HUES6 (cell line): ENCODE measurements at regions not wholly inside any gene's neighbourhood (a gene's known extent, or its start where the extent isn't known, plus 50 kb on each side); places are given as distances from the start of the nearest gene placed in this dataset.
"Not testable (repeated sequence)": the region's sequence is repeated elsewhere in the genome, so short reads cannot be mapped to it uniquely, and the experiment has no call there.

Source experiments
- H3K27ac ChIP-seq: 2 replicates; pipeline ENCODE4 v1.7.0; 2013; ENCODE audit warnings: low read depth, mild to moderate bottlenecking, low read length, inconsistent platforms
- H3K27me3 ChIP-seq: 2 replicates; pipeline ENCODE4 v1.6.1; 2013; ENCODE audit warnings: low read length; ENCODE audit not compliant: control insufficient read depth, insufficient read depth
- H3K36me3 ChIP-seq: 2 replicates; pipeline ENCODE4 v1.6.1; 2013; ENCODE audit warnings: low read length; ENCODE audit not compliant: control insufficient read depth, insufficient read depth
- H3K4me1 ChIP-seq: 2 replicates; pipeline ENCODE4 v1.6.1; 2013; ENCODE audit warnings: low read length; ENCODE audit not compliant: control insufficient read depth, insufficient read depth
- H3K4me3 ChIP-seq: 2 replicates; pipeline ENCODE4 v1.5.1; 2013; ENCODE audit warnings: low read depth, low read length
- H3K9ac ChIP-seq: one replicate; pipeline ENCODE4 v1.6.1; 2013; ENCODE audit warnings: mild to moderate bottlenecking, low read length
- H3K9me3 ChIP-seq: 2 replicates; pipeline ENCODE4 v1.6.1; 2013; ENCODE audit warnings: low read depth, low read length; ENCODE audit not compliant: control insufficient read depth, insufficient read depth

DNA sequence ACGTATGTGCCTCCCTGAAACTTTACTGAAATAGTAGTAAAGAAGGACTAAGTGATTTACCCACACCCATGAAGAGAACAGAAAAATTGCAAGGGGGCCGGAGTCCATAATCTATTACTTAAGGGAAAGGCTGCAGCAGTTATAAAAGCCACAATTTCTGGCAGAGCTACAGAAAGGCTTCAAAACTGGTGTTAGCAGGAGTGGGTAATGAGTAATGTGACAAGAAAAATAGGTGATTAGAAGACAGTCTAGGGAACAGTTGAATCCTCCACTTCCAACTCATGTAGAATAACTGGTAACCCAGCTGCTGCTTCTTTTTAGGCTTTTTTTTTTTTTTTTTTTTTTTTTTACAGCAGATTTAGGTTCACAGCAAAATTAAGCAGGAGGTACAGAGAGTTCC lies 413.3 kb downstream of the SFMBT2 start:
- Histone ChIP-seq H3K9me3 (0 out of 2 replicates have a peak, but pooled peaks cover 2% of the 10 kb centered on the region), H3K36me3 (no peaks in the 10 kb centered on the region), H3K9ac (no peak overlapping the region), H3K4me3 (no peak overlapping the region), H3K27me3 (no peaks in the 10 kb centered on the region), H3K27ac (no peak overlapping the region), H3K4me1 (no peaks in the 10 kb centered on the region)

DNA sequence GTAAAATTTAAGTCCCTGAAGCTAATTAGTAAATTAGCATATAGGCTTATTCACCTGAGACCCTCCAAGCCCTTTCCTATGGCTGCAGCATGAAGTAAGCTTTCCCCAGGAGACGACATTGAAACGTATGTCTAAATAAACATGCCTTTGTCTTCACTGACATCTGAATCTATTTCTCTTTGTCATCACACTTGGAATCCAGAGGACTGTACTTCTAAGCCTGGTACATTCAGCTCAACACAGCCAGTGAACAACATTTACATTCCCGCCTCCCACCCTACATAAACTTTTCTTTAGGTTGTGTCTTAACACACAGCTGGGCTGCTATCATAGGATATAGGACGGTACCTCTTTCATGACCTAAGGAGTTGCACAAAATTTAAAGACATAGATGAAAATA lies 414.4 kb downstream of the SFMBT2 start:
- Histone ChIP-seq H3K9ac (no peak overlapping the region), H3K36me3 (no peaks in the 10 kb centered on the region), H3K9me3 (0 out of 2 replicates have a peak, but pooled peaks cover 2% of the 10 kb centered on the region)

GRCh38 chr10:6995831-6996230 lies 415.0 kb downstream of the SFMBT2 start:
- no peak overlapping the region for H3K27ac ChIP-seq
- H3K4me3 ChIP-seq = no peak overlapping the region
- 0 out of 2 replicates have a peak, but pooled peaks cover 2% of the 10 kb centered on the region for H3K9me3 ChIP-seq
- no peaks in the 10 kb centered on the region for H3K4me1 ChIP-seq
- H3K36me3 ChIP-seq = no peaks in the 10 kb centered on the region
- no peak overlapping the region for H3K9ac ChIP-seq
- no peaks in the 10 kb centered on the region for H3K27me3 ChIP-seq

More for the DNA sequence above, 414.4 kb downstream of the SFMBT2 start:
- Histone ChIP-seq H3K4me1 (no peaks in the 10 kb centered on the region), H3K27me3 (no peaks in the 10 kb centered on the region), H3K4me3 (no peak overlapping the region), H3K27ac (no peak overlapping the region)

GRCh38 chr10:6995341-6995740 lies 415.3 kb upstream of the PRKCQ start:
- H3K4me1 ChIP-seq = no peaks in the 10 kb centered on the region
- no peak overlapping the region for H3K4me3 ChIP-seq
- no peak overlapping the region for H3K27ac ChIP-seq
- no peaks in the 10 kb centered on the region for H3K27me3 ChIP-seq
- 0 out of 2 replicates have a peak, but pooled peaks cover 2% of the 10 kb centered on the region for H3K9me3 ChIP-seq
- H3K9ac ChIP-seq = no peak overlapping the region
- no peaks in the 10 kb centered on the region for H3K36me3 ChIP-seq

DNA sequence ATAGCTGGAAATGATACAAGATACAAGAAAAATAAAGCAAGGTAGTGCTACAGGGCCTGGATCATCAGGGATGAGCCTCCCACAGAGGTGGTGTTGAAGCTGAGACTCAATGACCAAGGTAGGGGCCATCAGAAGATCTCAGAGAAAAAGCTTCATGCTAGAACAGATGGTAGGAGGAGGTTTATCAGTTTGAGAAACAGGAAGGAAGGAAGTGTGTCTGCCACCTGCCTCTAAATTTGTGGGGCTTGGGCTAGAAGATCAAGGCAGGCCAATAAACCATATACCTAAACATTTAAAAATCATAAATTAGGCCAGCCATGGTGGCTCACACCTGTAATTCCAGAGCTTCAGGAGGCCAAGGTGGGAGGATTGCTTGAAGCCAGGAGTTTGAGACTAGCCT lies 410.8 kb upstream of the PRKCQ start:
- Histone ChIP-seq H3K9ac (no peak overlapping the region), H3K9me3 (0 out of 2 replicates have a peak, but pooled peaks cover 2% of the 10 kb centered on the region), H3K27me3 (no peaks in the 10 kb centered on the region), H3K27ac (no peak overlapping the region), H3K4me3 (no peak overlapping the region), H3K4me1 (no peaks in the 10 kb centered on the region), H3K36me3 (no peaks in the 10 kb centered on the region)

DNA sequence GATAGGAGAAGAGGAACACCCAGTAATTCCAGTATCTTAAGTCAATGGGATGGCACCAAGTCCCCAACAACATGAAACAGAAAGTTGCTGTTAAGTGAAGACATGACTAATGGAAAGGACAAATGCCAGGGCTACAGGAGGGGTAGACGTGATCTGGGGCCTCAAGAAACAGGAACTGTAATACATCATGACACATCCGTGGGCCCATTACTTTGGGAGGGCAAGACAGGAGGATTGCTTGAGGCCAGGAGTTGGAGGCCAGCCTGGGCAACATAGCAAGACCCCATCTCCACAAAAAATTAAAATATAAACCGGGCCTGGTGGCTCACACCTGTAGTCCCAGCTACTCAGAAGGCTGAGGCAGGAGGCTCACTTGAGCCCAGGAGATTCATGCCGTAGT lies 408.6 kb upstream of the PRKCQ start:
- Histone ChIP-seq H3K4me3 (no peak overlapping the region), H3K9me3 (0 out of 2 replicates have a peak, but pooled peaks cover 2% of the 10 kb centered on the region), H3K27ac (no peak overlapping the region), H3K9ac (no peak overlapping the region), H3K36me3 (no peaks in the 10 kb centered on the region), H3K4me1 (no peaks in the 10 kb centered on the region), H3K27me3 (no peaks in the 10 kb centered on the region)

GRCh38 chr10:6987536-6987945 lies 407.5 kb upstream of the PRKCQ start:
- no peaks in the 10 kb centered on the region for H3K9me3 ChIP-seq
- H3K27me3 ChIP-seq = no peaks in the 10 kb centered on the region
- no peak overlapping the region for H3K27ac ChIP-seq
- H3K4me1 ChIP-seq = no peaks in the 10 kb centered on the region
- H3K9ac ChIP-seq = no peak overlapping the region
- no peak overlapping the region for H3K4me3 ChIP-seq
- no peaks in the 10 kb centered on the region for H3K36me3 ChIP-seq

DNA sequence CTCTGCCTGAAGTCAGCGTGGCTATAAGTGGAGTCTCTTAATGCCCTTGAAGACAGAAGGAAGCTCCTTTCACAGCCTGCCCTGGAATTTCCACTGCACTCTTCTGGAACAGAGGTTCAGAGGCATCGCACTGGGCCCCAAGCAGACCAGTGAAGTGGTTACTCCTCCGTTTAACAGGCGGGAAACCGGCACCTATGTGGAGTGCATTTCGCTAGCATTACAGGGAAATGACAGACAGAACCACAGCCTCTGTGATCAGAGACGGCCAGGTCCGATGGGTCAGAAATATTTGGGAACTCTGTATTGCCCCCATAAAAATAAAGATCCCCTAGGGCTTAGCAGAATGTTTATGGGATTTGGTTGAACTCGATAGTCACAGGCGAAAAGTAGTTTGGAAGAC lies 406.9 kb upstream of the PRKCQ start:
- Histone ChIP-seq H3K27ac (no peak overlapping the region), H3K36me3 (no peaks in the 10 kb centered on the region), H3K4me1 (no peaks in the 10 kb centered on the region), H3K9me3 (no peaks in the 10 kb centered on the region), H3K9ac (no peak overlapping the region), H3K27me3 (no peaks in the 10 kb centered on the region), H3K4me3 (no peak overlapping the region)

GRCh38 chr10:6985644-6986043 lies 405.6 kb upstream of the PRKCQ start:
- Histone ChIP-seq H3K27ac (no peak overlapping the region), H3K4me1 (no peaks in the 10 kb centered on the region), H3K9me3 (no peaks in the 10 kb centered on the region), H3K4me3 (no peak overlapping the region), H3K9ac (no peak overlapping the region), H3K36me3 (no peaks in the 10 kb centered on the region), H3K27me3 (no peaks in the 10 kb centered on the region)

GRCh38 chr10:6984971-6985370 lies 404.9 kb upstream of the PRKCQ start:
- H3K4me1 ChIP-seq = no peaks in the 10 kb centered on the region
- no peak overlapping the region for H3K4me3 ChIP-seq
- no peaks in the 10 kb centered on the region for H3K9me3 ChIP-seq
- H3K9ac ChIP-seq = no peak overlapping the region
- H3K27ac ChIP-seq = no peak overlapping the region
- no peaks in the 10 kb centered on the region for H3K27me3 ChIP-seq
- H3K36me3 ChIP-seq = no peaks in the 10 kb centered on the region

DNA sequence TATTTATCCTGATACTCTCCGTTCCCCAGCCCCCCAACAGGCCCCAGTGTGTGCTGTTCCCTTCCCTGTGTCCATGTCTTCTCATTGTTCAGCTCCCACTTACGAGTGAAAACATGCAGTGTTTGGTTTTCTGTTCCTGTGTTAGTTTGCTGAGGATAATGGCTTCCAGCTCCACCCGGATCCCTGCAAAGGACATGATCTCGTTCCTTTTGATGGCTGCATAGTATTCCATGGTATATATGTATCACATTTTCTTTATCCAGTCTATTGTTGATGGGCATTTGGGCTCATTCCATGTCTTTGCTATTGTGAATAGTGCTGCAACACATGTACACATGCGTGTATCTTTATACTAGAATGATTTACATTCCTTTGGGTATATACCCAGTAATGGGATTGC lies 403.9 kb upstream of the PRKCQ start:
- not testable (repeated sequence) for H3K4me3 ChIP-seq, H3K9me3 ChIP-seq, H3K27ac ChIP-seq, H3K27me3 ChIP-seq, H3K36me3 ChIP-seq, H3K4me1 ChIP-seq, H3K9ac ChIP-seq

- no peak overlapping the region for H3K9ac ChIP-seq
- H3K4me3 ChIP-seq = no peak overlapping the region
- no peaks in the 10 kb centered on the region for H3K27me3 ChIP-seq
- H3K4me1 ChIP-seq = peaks cover 11% of the 10 kb centered on the region
- H3K27ac ChIP-seq = no peak overlapping the region
- peaks cover 8% of the 10 kb centered on the region for H3K9me3 ChIP-seq
- no peaks in the 10 kb centered on the region for H3K36me3 ChIP-seq
These were observed 400.3 kb upstream of the PRKCQ start for GRCh38 chr10:6980353-6980752.
